ENCODE measurements at regions not wholly inside any gene's neighbourhood (a gene's known extent, or its start where the extent isn't known, plus 50 kb on each side); places are given as distances from the start of the nearest gene placed in this dataset.

DNA sequence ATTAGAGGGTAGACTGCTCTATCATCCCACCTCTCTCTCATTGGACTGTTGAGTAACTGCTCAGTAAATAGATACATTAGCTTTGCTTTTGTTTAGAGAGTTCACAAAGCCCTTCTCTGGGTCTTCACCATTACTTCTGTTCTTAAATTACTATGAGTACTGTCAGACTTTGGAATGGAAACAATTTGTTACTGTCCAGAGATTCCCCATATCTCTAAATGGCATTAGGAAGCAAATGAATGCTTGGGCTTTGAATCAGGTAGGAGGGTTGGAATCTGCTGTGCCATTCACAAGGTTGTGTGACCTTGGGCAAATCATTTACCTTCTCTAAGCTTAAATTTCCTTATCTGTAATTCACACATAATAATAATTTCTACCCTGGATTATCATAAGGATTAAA lies 541.0 kb upstream of the FZD8 start:
- H3K9me1 ChIP-seq (replicated peaks; ENCODE audit: control insufficient read depth, extremely low read depth, insufficient read depth, low read length), result no peaks in the 10 kb centered on the region
- H3K36me3 ChIP-seq (ENCODE audit: control insufficient read depth in 2 of 2, extremely low read depth in 1 of 2, insufficient read depth in 2 of 2, low read length in 2 of 2), result no peaks in the 10 kb centered on the region
- H3K9me3 ChIP-seq (replicated peaks; ENCODE audit: control insufficient read depth, insufficient read depth, low read length), result no peaks in the 10 kb centered on the region
- no peak overlapping the region for H3K4me3 ChIP-seq (replicated peaks in 1 of 3; ENCODE audit: insufficient read depth in 1 of 3, low read depth in 1 of 3, low read length in 3 of 3)
- intact Hi-C loops (cut with micrococcal nuclease), result no loop called here
- no peaks in the 10 kb centered on the region for H3K79me2 ChIP-seq (ENCODE audit: control insufficient read depth, insufficient read depth, low read length)
- H3K9ac ChIP-seq (replicated peaks; ENCODE audit: extremely low read depth, insufficient read depth, low read length), result no peak overlapping the region
- POLR2A ChIA-PET, result no interaction called here
- FAIRE-seq (no peak), DNase-seq (ENCODE audit: low read depth, low spot score) (no peak)
- dilution Hi-C loops (cut with MboI; ENCODE audit: extremely low pct_ligation_motif_present, low sequenced_read_pairs), result no loop called here
- no peak for TF ChIP-seq JUN (IDR thresholded peaks at IDR 0.05; ENCODE audit: borderline replicate concordance, insufficient read depth, insufficient read length, low read depth)
- TF ChIP-seq GATA2 (IDR thresholded peaks at IDR 0.05; ENCODE audit: insufficient read depth, insufficient read length, low read depth, low read length), result no peak
- TF ChIP-seq, protein P1, sequence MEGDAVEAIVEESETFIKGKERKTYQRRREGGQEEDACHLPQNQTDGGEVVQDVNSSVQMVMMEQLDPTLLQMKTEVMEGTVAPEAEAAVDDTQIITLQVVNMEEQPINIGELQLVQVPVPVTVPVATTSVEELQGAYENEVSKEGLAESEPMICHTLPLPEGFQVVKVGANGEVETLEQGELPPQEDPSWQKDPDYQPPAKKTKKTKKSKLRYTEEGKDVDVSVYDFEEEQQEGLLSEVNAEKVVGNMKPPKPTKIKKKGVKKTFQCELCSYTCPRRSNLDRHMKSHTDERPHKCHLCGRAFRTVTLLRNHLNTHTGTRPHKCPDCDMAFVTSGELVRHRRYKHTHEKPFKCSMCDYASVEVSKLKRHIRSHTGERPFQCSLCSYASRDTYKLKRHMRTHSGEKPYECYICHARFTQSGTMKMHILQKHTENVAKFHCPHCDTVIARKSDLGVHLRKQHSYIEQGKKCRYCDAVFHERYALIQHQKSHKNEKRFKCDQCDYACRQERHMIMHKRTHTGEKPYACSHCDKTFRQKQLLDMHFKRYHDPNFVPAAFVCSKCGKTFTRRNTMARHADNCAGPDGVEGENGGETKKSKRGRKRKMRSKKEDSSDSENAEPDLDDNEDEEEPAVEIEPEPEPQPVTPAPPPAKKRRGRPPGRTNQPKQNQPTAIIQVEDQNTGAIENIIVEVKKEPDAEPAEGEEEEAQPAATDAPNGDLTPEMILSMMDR (IDR thresholded peaks at IDR 0.05; ENCODE audit: extremely low read depth in 1 of 2, insufficient read depth in 1 of 2, low read depth in 1 of 2, low read length in 2 of 2), result no peak
- TF ChIP-seq MYC (IDR thresholded peaks at IDR 0.05; ENCODE audit: low read depth, low read length), result no peak
- TF ChIP-seq, protein P2, sequence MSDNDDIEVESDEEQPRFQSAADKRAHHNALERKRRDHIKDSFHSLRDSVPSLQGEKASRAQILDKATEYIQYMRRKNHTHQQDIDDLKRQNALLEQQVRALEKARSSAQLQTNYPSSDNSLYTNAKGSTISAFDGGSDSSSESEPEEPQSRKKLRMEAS (IDR thresholded peaks at IDR 0.05; ENCODE audit: insufficient read depth, insufficient read length), result no peak
- no peak for TF ChIP-seq FOS (IDR thresholded peaks at IDR 0.05; ENCODE audit: borderline replicate concordance, insufficient read depth, low read length)
- no peak for TF ChIP-seq EZH2 (IDR thresholded peaks at IDR 0.05; ENCODE audit: borderline replicate concordance, low read depth, low read length, severe bottlenecking)
- no peak for TF ChIP-seq POLR2A (IDR thresholded peaks at IDR 0.05; ENCODE audit: low read depth, low read length)
- no peak for TF ChIP-seq POLR2AphosphoS5 (IDR thresholded peaks at IDR 0.05; ENCODE audit: insufficient read depth, low read depth, low read length)
- no peaks in the 10 kb centered on the region for H4K20me1 ChIP-seq (replicated peaks; ENCODE audit: control insufficient read depth, extremely low read depth, insufficient read depth, low read length)
- CTCF ChIA-PET, result no interaction called here
- H3K27ac ChIP-seq (ENCODE audit: insufficient read depth, low read depth, low read length), result no peak overlapping the region
- no peaks in the 10 kb centered on the region for H3K27me3 ChIP-seq (ENCODE audit: control insufficient read depth in 2 of 2, insufficient read depth in 2 of 2, low read length in 2 of 2)
- peaks cover 15% of the 10 kb centered on the region for H3K4me1 ChIP-seq (ENCODE audit: control insufficient read depth, extremely low read depth, insufficient read depth, low read length)
- H3K4me2 ChIP-seq (ENCODE audit: insufficient read depth, low read length), result no peak overlapping the region
- H2AFZ ChIP-seq (ENCODE audit: low read depth, low read length), result peak overlapping the region; percentile 82
- no TSS peak for BruUV-seq (replicated peaks)

All from endothelial cell of umbilical vein (primary cell).